PC-9 (cell line): ENCODE measurements at regions not wholly inside any gene's neighbourhood (a gene's known extent, or its start where the extent isn't known, plus 50 kb on each side); places are given as distances from the start of the nearest gene placed in this dataset.

ENCODE experiments used
- CTCF ChIP-seq: fragments of 200-600 bp; sonication (generic); conservative IDR thresholded peaks from 2 replicates; pipeline ENCODE4 v1.6.1; 2017; ENCODE audit warnings: mixed run types, antibody characterized with exemption, mild to moderate bottlenecking, moderate library complexity
- EZH2 ChIP-seq: fragments of 200-600 bp; sonication (generic); IDR thresholded peaks from 2 replicates; pipeline ENCODE4 v1.8.0; 2017; ENCODE audit warnings: antibody characterized with exemption, low read depth

- no peak for TF ChIP-seq CTCF
- TF ChIP-seq EZH2 = no peak
Measured at GRCh38 chr3:110518031-110518430, 553.6 kb upstream of the NECTIN3 start.
